ENCODE measurements at regions not wholly inside any gene's neighbourhood (a gene's known extent, or its start where the extent isn't known, plus 50 kb on each side); places are given as distances from the start of the nearest gene placed in this dataset.

GRCh38 chr13:62613819-62614218 lies 1198.2 kb upstream of the PCDH20 start:
- Histone ChIP-seq H3K4me3 (no peak overlapping the region), H4K20me1 (ENCODE audit: control insufficient read depth, insufficient read depth) (no peaks in the 10 kb centered on the region), H3K4me2 (ENCODE audit: control insufficient read depth, insufficient read depth) (no peak overlapping the region), H3K9me3 (replicated peaks; ENCODE audit: control insufficient read depth, insufficient read depth, low read length) (no peaks in the 10 kb centered on the region), H3K36me3 (ENCODE audit: control insufficient read depth in 2 of 2, insufficient read depth in 2 of 2, low read length in 1 of 2) (no peaks in the 10 kb centered on the region), H3K27ac (ENCODE audit: control insufficient read depth, insufficient read depth) (no peak overlapping the region), H2AFZ (ENCODE audit: control insufficient read depth, low read depth, low read length) (no peak overlapping the region), H3K9ac (ENCODE audit: control insufficient read depth, insufficient read depth, low read length) (no peak overlapping the region), H3K4me1 (ENCODE audit: control insufficient read depth, insufficient read depth, low read length) (no peaks in the 10 kb centered on the region), H3K27me3 (replicated peaks in 1 of 2; ENCODE audit: control insufficient read depth in 2 of 2, insufficient read depth in 2 of 2, low read length in 1 of 2) (no peaks in the 10 kb centered on the region), H3K79me2 (ENCODE audit: control insufficient read depth, insufficient read depth, low read length) (no peaks in the 10 kb centered on the region)
- ChIA-PET CTCF (no interaction called here), RAD21 (ENCODE audit: unreplicated experiment) (no interaction called here), SMC1A (ENCODE audit: uncharacterized antibody, unreplicated experiment) (no interaction called here), POLR2A (no interaction called here)
- intact Hi-C loops (cut with micrococcal nuclease; ENCODE audit: unreplicated experiment) = no loop called here
- no peak for FAIRE-seq
- no peak for ATAC-seq
- WGBS (ENCODE audit: insufficient coverage, insufficient replicate concordance, low lambda C conversion rate, missing lambda C conversion rate) = 6% methylated on average over 1 of the region's 1 CpG
- in situ Hi-C loops (cut with MboI) = no loop called here
- TF ChIP-seq POLR2AphosphoS2 (IDR thresholded peaks at IDR 0.05; ENCODE audit: low read depth, low read length) (no peak), CHD4 (IDR thresholded peaks at IDR 0.05) (no peak), SRF (IDR thresholded peaks at IDR 0.05; ENCODE audit: low read depth in 2 of 2, low read length in 2 of 2) (no peak), SPI1 (IDR thresholded peaks at IDR 0.05; ENCODE audit: borderline replicate concordance, insufficient read depth, low read depth, low read length) (no peak), PML (IDR thresholded peaks at IDR 0.05; ENCODE audit: low read length) (no peak), CBX5 (IDR thresholded peaks at IDR 0.05; ENCODE audit: low read depth) (no peak), STAT3 (IDR thresholded peaks at IDR 0.05; ENCODE audit: low read depth, low read length) (no peak), CEBPB (IDR thresholded peaks at IDR 0.05; ENCODE audit: borderline replicate concordance in 1 of 2, low read depth in 2 of 2, low read length in 2 of 2) (no peak), TCF12 (IDR thresholded peaks at IDR 0.05; ENCODE audit: low read depth, low read length) (no peak), CREM (IDR thresholded peaks at IDR 0.05; ENCODE audit: low read depth) (no peak), BHLHE40 (IDR thresholded peaks at IDR 0.05; ENCODE audit: borderline replicate concordance in 1 of 2, low read depth in 2 of 2, low read length in 1 of 2) (no peak), EED (IDR thresholded peaks at IDR 0.05; ENCODE audit: low read depth) (no peak), JUNB (IDR thresholded peaks at IDR 0.05) (no peak), SMC3 (IDR thresholded peaks at IDR 0.05; ENCODE audit: borderline replicate concordance, low read length) (no peak), SREBF1 (IDR thresholded peaks at IDR 0.05; ENCODE audit: low read length) (no peak), BCL3 (IDR thresholded peaks at IDR 0.05; ENCODE audit: borderline replicate concordance, insufficient read depth, low read depth, low read length, poor library complexity, severe bottlenecking) (no peak), KAT2A (conservative IDR thresholded peaks at IDR 0.05; ENCODE audit: control insufficient read depth, low read depth, low read length) (no peak)
- TF ChIP-seq, protein P1, sequence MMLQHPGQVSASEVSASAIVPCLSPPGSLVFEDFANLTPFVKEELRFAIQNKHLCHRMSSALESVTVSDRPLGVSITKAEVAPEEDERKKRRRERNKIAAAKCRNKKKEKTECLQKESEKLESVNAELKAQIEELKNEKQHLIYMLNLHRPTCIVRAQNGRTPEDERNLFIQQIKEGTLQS (IDR thresholded peaks at IDR 0.05; ENCODE audit: borderline replicate concordance, extremely low read depth, low read depth, low read length) = no peak
- no peak for DNase-seq (ENCODE audit: low read depth, low spot score)
- no TSS peak for BruUV-seq (replicated peaks)
